RWPE2 (cell line): ENCODE measurements at regions not wholly inside any gene's neighbourhood (a gene's known extent, or its start where the extent isn't known, plus 50 kb on each side); places are given as distances from the start of the nearest gene placed in this dataset.

Source experiments
- ATAC-seq: fragments of 200-7000 bp; cut with Tn5 transposase; 3 replicates; pipeline ENCODE4 v1.9.1; 2021; ENCODE audit warnings: low read depth
- DNase-seq: peaks from one replicate; pipeline ENCODE4 v3.0.0-alpha.2; 2020; ENCODE audit warnings: low spot score
- H3K27ac ChIP-seq: fragments of 450-650 bp; 2 replicates; pipeline ENCODE4 v1.5.1; 2017; ENCODE audit warnings: mild to moderate bottlenecking; ENCODE audit not compliant: poor library complexity, severe bottlenecking
- H3K27me3 ChIP-seq: fragments of 250-450 bp; sonication (Bioruptor Pico); 2 replicates; pipeline ENCODE4 v1.5.1; 2021; ENCODE audit warnings: mild to moderate bottlenecking, moderate library complexity; ENCODE audit not compliant: insufficient read depth, poor library complexity, severe bottlenecking
- H3K36me3 ChIP-seq: fragments of 250-450 bp; sonication (Bioruptor Pico); 2 replicates; pipeline ENCODE4 v1.5.1; 2020; ENCODE audit warnings: low read depth, mild to moderate bottlenecking, moderate library complexity
- H3K4me1 ChIP-seq: fragments of 250-450 bp; sonication (Bioruptor Pico); 2 replicates; pipeline ENCODE4 v1.5.1; 2021; ENCODE audit warnings: mild to moderate bottlenecking, moderate library complexity; ENCODE audit not compliant: insufficient read depth, poor library complexity, severe bottlenecking
- H3K4me3 ChIP-seq: fragments of 250-450 bp; sonication (Bioruptor Pico); 2 replicates; pipeline ENCODE4 v1.5.1; 2021; ENCODE audit warnings: mild to moderate bottlenecking, moderate library complexity; ENCODE audit not compliant: severe bottlenecking
- H3K9me3 ChIP-seq: fragments of 250-450 bp; sonication (Bioruptor Pico); 2 replicates; pipeline ENCODE4 v1.5.1; 2021; ENCODE audit warnings: mild to moderate bottlenecking, moderate library complexity; ENCODE audit not compliant: severe bottlenecking
- CTCF ChIP-seq: fragments of 450-650 bp; IDR thresholded peaks from one replicate; pipeline ENCODE4 v1.5.1; 2017; ENCODE audit warnings: mild to moderate bottlenecking, moderate library complexity; ENCODE audit not compliant: poor library complexity, severe bottlenecking

DNA sequence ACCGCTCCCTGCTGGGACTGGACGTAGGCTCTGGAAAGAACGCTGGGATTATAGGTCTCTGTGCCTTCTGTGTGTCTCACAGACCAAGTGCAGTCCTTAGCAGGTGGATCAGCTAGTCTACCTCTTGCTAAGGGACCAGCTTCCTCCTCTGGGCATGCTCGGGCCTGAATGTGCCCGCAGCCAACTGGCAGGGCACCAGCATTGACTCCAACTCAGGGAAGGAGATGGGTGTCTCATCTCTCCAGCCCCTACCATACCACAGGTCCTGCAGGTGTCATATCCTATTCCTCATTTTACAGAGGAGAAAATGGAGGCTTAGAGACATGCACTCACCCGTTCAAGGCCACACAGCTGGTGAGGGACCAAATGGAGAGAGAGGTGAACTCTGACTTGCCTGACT is 340.2 kb downstream of the PTPRU start:
- H3K36me3 ChIP-seq = no peaks in the 10 kb centered on the region
- DNase-seq (peak; percentile 86), ATAC-seq (peak; percentile 92)
- H3K4me3 ChIP-seq = no peak overlapping the region
- H3K27ac ChIP-seq = no peak overlapping the region
- peaks cover 27% of the 10 kb centered on the region for H3K4me1 ChIP-seq
- TF ChIP-seq CTCF = no peak
- no peaks in the 10 kb centered on the region for H3K27me3 ChIP-seq
- H3K9me3 ChIP-seq = no peaks in the 10 kb centered on the region

DNA sequence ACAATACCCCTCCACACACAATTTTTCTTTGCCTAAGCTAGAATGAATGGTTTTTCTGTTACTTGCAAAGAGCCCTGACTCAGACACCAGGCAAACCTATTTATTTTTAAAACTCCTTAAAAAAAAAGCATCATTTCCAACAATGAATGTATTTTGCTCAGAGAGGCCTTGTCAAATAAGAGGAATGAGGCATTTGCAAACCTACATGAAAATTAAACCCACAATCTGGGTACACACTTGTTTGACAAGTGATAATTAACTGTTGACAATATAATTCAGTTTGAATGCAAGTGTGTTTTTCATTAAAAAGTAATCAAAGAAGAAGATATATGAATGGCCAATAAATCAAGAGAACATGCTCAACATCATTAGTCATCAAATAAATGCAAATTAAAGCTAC is 339.5 kb downstream of the PTPRU start:
- no peak overlapping the region for H3K4me3 ChIP-seq
- peaks cover 33% of the 10 kb centered on the region for H3K4me1 ChIP-seq
- H3K27ac ChIP-seq = no peak overlapping the region
- no peaks in the 10 kb centered on the region for H3K9me3 ChIP-seq
- H3K27me3 ChIP-seq = no peaks in the 10 kb centered on the region
- H3K36me3 ChIP-seq = no peaks in the 10 kb centered on the region
- no peak for ATAC-seq
- DNase-seq = no peak
- no peak for TF ChIP-seq CTCF

GRCh38 chr1:29575277-29575676 is 339.0 kb downstream of the PTPRU start:
- Histone ChIP-seq H3K9me3 (no peaks in the 10 kb centered on the region), H3K4me3 (no peak overlapping the region), H3K36me3 (no peaks in the 10 kb centered on the region), H3K27me3 (no peaks in the 10 kb centered on the region), H3K4me1 (peaks cover 38% of the 10 kb centered on the region), H3K27ac (no peak overlapping the region)
- TF ChIP-seq CTCF = no peak
- DNase-seq = no peak
- no peak for ATAC-seq

DNA sequence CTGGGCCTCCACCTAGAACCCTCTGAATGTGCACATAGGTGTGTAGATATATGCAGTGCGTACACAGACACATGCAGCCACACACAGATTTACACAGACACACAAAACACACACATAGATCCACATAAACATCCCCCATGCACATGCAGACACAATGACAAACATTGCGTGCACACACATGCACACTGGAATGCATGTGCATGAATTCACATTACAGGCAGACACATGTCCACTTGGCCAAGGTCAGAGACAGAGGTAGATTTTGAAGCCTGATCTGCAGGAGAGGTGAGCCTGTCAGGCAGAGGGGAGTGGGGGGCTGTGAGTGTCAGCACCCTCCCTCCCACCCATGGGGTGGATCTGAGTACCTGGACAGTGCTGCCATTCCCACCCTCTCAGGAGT is 338.5 kb downstream of the PTPRU start:
- no peaks in the 10 kb centered on the region for H3K9me3 ChIP-seq
- no peak for DNase-seq
- no peak for TF ChIP-seq CTCF
- peaks cover 35% of the 10 kb centered on the region for H3K4me1 ChIP-seq
- H3K27ac ChIP-seq = no peak overlapping the region
- no peaks in the 10 kb centered on the region for H3K27me3 ChIP-seq
- no peak for ATAC-seq
- H3K4me3 ChIP-seq = no peak overlapping the region
- no peaks in the 10 kb centered on the region for H3K36me3 ChIP-seq

- peaks cover 17% of the 10 kb centered on the region for H3K9me3 ChIP-seq
- TF ChIP-seq CTCF = no peak
- DNase-seq (peak; percentile 98), ATAC-seq (peak; percentile 99)
- no peaks in the 10 kb centered on the region for H3K27me3 ChIP-seq
- H3K4me3 ChIP-seq = no peak overlapping the region
- no peaks in the 10 kb centered on the region for H3K36me3 ChIP-seq
- peaks cover 23% of the 10 kb centered on the region for H3K4me1 ChIP-seq
- peak overlapping the region; percentile 94 for H3K27ac ChIP-seq
Observed at GRCh38 chr1:29569971-29570634, 333.8 kb downstream of the PTPRU start.
